ENCODE measurements at regions not wholly inside any gene's neighbourhood (a gene's known extent, or its start where the extent isn't known, plus 50 kb on each side); places are given as distances from the start of the nearest gene placed in this dataset.

DNA sequence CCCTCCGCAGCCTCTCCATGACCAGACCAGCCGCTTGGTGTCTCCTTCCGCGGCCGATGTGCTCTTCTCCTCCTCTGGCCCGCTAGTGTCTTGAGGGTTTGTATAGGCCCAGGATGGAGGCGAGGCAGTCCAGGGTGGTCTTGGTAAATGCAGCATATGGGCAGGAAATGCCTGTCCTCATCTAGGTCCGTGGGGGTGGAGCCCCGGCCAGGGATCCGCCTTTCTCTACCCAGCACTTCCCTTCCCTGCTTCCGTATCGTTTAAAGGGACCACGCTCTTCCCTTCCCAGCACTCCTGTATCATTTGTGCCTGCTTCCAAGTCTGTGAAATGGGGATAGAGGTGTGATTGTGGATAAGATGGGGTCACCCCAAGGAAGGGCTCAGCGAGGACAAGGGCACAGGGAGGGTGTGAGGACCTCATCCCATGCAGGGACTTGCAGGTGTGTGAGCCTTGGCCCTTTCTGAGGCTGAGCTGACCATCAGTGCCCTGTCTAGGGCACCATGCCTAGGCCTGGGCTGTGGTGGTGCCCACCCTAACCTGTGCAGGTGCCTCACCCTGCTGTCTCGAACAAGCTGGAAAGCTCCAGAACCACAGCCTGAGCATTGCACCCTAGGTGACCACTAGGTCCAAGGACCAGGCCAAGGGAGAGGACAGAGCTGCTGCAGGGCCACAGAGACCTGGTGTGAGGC lies 326.8 kb upstream of the RTL1 start:
- Histone ChIP-seq H3K27me3 (ENCODE audit: control insufficient read depth in 1 of 2, insufficient read depth in 2 of 2, low read length in 2 of 2) (peaks cover 0 to 11% of the 10 kb centered on the region in 2 experiments; a peak in 1 of 5 replicates), H3K9me3 (ENCODE audit: low read length) (no peaks in the 10 kb centered on the region), H2AFZ (ENCODE audit: low read length) (no peak overlapping the region), H3K4me2 (ENCODE audit: low read depth, low read length) (no peak overlapping the region), H3K9ac (ENCODE audit: insufficient read depth, low read depth, low read length) (no peak overlapping the region), H3K4me1 (ENCODE audit: insufficient read depth, low read length) (peaks cover 48% of the 10 kb centered on the region), H3K36me3 (replicated peaks in 1 of 2; ENCODE audit: control insufficient read depth in 1 of 2, insufficient read depth in 2 of 2, low read length in 2 of 2) (no peaks in the 10 kb centered on the region), H4K20me1 (ENCODE audit: insufficient read depth, low read length) (no peaks in the 10 kb centered on the region), H3K4me3 (replicated peaks in 1 of 3; ENCODE audit: insufficient read depth in 1 of 3, low read depth in 2 of 3, low read length in 3 of 3) (no peak overlapping the region), H3K27ac (ENCODE audit: extremely low read length, insufficient read depth, low read length) (no peak overlapping the region), H3K79me2 (ENCODE audit: insufficient read depth, low read length) (no peaks in the 10 kb centered on the region)
- ChIA-PET CTCF (ENCODE audit: low intra/inter-chr PET ratio, low total read pairs) (no interaction called here), POLR2A (no interaction called here)
- no peak for FAIRE-seq
- 66% methylated on average over 14 of the region's 15 CpGs for WGBS (ENCODE audit: low lambda C conversion rate)
- TF ChIP-seq ZFP91 (CRISPR knock-in tag; IDR thresholded peaks at IDR 0.05; ENCODE audit: borderline replicate concordance) = 0 out of 2 replicates have a peak, but pooled peaks have one; percentile 29
- no peak for TF ChIP-seq FLYWCH1 (CRISPR knock-in tag; IDR thresholded peaks at IDR 0.05)
- peak; percentile 64; the same call in 1 of the 2 replicates for TF ChIP-seq HINFP (CRISPR knock-in tag; IDR thresholded peaks at IDR 0.05; ENCODE audit: low read depth)
- intact Hi-C loops (cut with micrococcal nuclease; ENCODE audit: unreplicated experiment) = no loop called here
- in situ Hi-C loops (cut with HindIII; ENCODE audit: extremely low pct_ligation_motif_present, low pct_unique_long_range_greater_than_20kb) = loop anchor here (10.0 kb wide), 1 partner anchor 326 kb away; the partner anchor contains the start of gene RTL1
- no peak for ATAC-seq
- no peak for DNase-seq (ENCODE audit: low spot score)
- no TSS peak for BruUV-seq (replicated peaks)
